Naive thymus-derived CD4-positive, alpha-beta T cell (primary cell): ENCODE measurements at regions not wholly inside any gene's neighbourhood (a gene's known extent, or its start where the extent isn't known, plus 50 kb on each side); places are given as distances from the start of the nearest gene placed in this dataset.

Experiments used
- ATAC-seq: fragments of 150-1000 bp; cut with Tn5 transposase; 2 replicates; pipeline ENCODE4 v1.10.0; 2021; ENCODE audit warnings: mild to moderate bottlenecking, moderate library complexity
- CTCF ChIA-PET: fragments of 350-600 bp; sonication (Branson Sonifier 250); formaldehyde crosslinking; loops from one replicate; lab custom pipeline; 2021; ENCODE audit warnings: antibody characterized with exemption; lab: Charles Lee
- POLR2A ChIA-PET: fragments of 350-600 bp; sonication (Branson Sonifier 250); formaldehyde crosslinking; loops from one replicate; lab custom pipeline; 2021; ENCODE audit warnings: antibody characterized with exemption, inconsistent platforms; lab: Charles Lee
- DNase-seq, 9 donors: peaks; one replicate each; pipeline versions ENCODE4 v3.0.0 to v3.0.0-alpha.2; 2020 to 2022; ENCODE audit warnings: mixed read lengths in 1 of 9
- H3K27ac ChIP-seq: one replicate; pipeline ENCODE4 v1.7.0; 2013; ENCODE audit warnings: mild to moderate bottlenecking, low read depth, low read length, moderate library complexity
- H3K27me3 ChIP-seq, 2 donors: one replicate each; pipeline ENCODE4 v1.7.0; 2013; ENCODE audit warnings: low read length in 2 of 2, mild to moderate bottlenecking in 2 of 2, moderate library complexity in 2 of 2; ENCODE audit not compliant: control insufficient read depth in 2 of 2, insufficient read depth in 2 of 2
- H3K36me3 ChIP-seq, 3 experiments: 1 replicate in 2 of 3; 2 replicates in 1 of 3; pipeline ENCODE4 v1.7.0; 2013; ENCODE audit warnings: low read length in 3 of 3, mild to moderate bottlenecking in 3 of 3, moderate library complexity in 1 of 3; ENCODE audit not compliant: insufficient read depth in 3 of 3, control insufficient read depth in 2 of 3
- H3K4me1 ChIP-seq, 2 donors: one replicate each; pipeline ENCODE4 v1.7.0; 2013; ENCODE audit warnings: low read length in 2 of 2, mild to moderate bottlenecking in 2 of 2, moderate library complexity in 1 of 2; ENCODE audit not compliant: control insufficient read depth in 2 of 2, insufficient read depth in 2 of 2
- H3K4me3 ChIP-seq: 2 replicates; pipeline ENCODE4 v1.7.0; 2013; ENCODE audit warnings: mild to moderate bottlenecking, low read length
- H3K9me3 ChIP-seq, 3 experiments: 1 replicate in 2 of 3; 2 replicates in 1 of 3; pipeline ENCODE4 v1.7.0; 2013; ENCODE audit warnings: low read length in 3 of 3; ENCODE audit not compliant: control insufficient read depth in 2 of 3
- H3K27ac Mint-ChIP-seq, 9 donors: one replicate each; pipeline ENCODE4 v1.8.0; 2020 to 2022; ENCODE audit warnings: mixed read lengths in 9 of 9, mild to moderate bottlenecking in 8 of 9, moderate library complexity in 5 of 9, inconsistent platforms in 2 of 9
- H3K27me3 Mint-ChIP-seq, 5 donors: one replicate each; pipeline ENCODE4 v1.8.0; 2021 to 2022; ENCODE audit warnings: mixed read lengths in 5 of 5, mild to moderate bottlenecking in 1 of 5
- H3K36me3 Mint-ChIP-seq, 5 donors: one replicate each; pipeline ENCODE4 v1.8.0; 2020 to 2022; ENCODE audit warnings: mixed read lengths in 5 of 5, mild to moderate bottlenecking in 3 of 5, inconsistent platforms in 1 of 5
- H3K4me1 Mint-ChIP-seq, 7 donors: one replicate each; pipeline ENCODE4 v1.8.0; 2020 to 2022; ENCODE audit warnings: mixed read lengths in 7 of 7, mild to moderate bottlenecking in 3 of 7, inconsistent platforms in 1 of 7
- H3K4me3 Mint-ChIP-seq, 10 donors: one replicate each; pipeline ENCODE4 v1.8.0; 2020 to 2022; ENCODE audit warnings: mild to moderate bottlenecking in 10 of 10, mixed read lengths in 10 of 10, moderate library complexity in 6 of 10, inconsistent platforms in 2 of 10
- H3K9me3 Mint-ChIP-seq, 11 donors: one replicate each; pipeline ENCODE4 v1.8.0; 2020 to 2022; ENCODE audit warnings: mixed read lengths in 11 of 11, mild to moderate bottlenecking in 4 of 11, inconsistent platforms in 1 of 11, moderate library complexity in 1 of 11
- intact Hi-C, 2 donors: fragments of 100-400 bp; cut with micrococcal nuclease; formaldehyde crosslinking; loops; one replicate each; pipeline ENCODE4 v1.15.1; 2023

DNA sequence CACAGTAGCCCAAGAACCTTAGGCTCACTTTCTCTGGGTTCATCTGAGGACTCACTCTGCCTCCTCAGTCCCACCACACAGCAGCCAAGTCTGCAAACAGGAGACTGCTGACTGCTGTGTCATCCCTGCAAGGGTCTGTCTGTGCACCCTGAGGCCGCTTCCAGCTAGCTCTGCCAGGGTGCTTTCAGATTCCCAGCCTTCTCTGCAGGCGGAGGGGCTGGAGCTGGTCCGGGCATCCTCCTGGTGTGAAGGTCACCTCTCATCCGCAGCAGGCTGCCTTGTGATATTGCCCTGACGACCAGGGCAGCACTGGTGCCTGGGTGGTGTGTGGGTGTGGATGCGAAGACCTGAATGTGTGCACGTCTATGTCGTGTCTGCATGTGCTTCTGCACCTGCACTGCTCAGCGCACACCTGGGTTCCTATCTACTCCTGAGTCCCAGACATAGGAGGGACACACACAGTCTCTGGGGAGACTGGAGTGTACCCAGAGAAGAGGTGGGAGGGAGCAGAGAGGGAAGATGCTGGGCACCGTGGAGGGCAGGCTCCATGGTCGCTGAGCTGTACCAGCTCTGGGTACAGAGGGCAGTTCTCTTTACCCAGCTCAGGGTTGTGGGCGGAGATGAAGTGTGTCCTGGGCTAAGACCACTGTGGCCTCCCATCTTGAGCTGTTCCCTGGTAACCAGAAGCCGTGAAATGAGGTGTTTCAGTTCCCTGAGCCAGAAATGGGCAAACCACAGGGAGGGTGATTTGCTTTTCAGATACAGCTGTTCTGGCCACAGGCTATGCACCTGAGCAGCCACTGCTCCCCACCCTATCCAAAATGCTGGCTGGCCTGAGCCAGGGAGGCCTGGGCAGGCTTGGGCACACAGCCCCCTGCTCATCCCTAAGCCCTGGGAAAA, 160.9 kb upstream of the CSF3R start:
- H3K27me3 ChIP-seq = peaks cover 0 to 3% of the 10 kb centered on the region in 2 donors
- Mint-ChIP-seq H3K9me3 (no peaks in the 10 kb centered on the region), H3K4me1 (no peaks in the 10 kb centered on the region), H3K36me3 (no peaks in the 10 kb centered on the region), H3K27ac (no peak overlapping the region), H3K27me3 (peaks cover 5 to 28% (median 20%) of the 10 kb centered on the region in 5 donors), H3K4me3 (no peak overlapping the region)
- H3K4me1 ChIP-seq = no peaks in the 10 kb centered on the region
- no peak overlapping the region for H3K27ac ChIP-seq
- no peaks in the 10 kb centered on the region for H3K9me3 ChIP-seq
- ATAC-seq = no peak
- CTCF ChIA-PET = no interaction called here
- intact Hi-C loops = no loop called here
- POLR2A ChIA-PET = no interaction called here
- H3K4me3 ChIP-seq = no peak overlapping the region
- H3K36me3 ChIP-seq = no peaks in the 10 kb centered on the region
- no peak for DNase-seq

GRCh38 chr1:36642802-36643201, 160.1 kb upstream of the CSF3R start:
- Mint-ChIP-seq H3K4me3 (no peak overlapping the region), H3K9me3 (peaks cover 0 to 1% (median 0%) of the 10 kb centered on the region in 11 donors), H3K27ac (no peak overlapping the region), H3K36me3 (no peaks in the 10 kb centered on the region), H3K27me3 (peaks cover 6 to 28% (median 21%) of the 10 kb centered on the region in 5 donors), H3K4me1 (no peaks in the 10 kb centered on the region)
- no peaks in the 10 kb centered on the region for H3K4me1 ChIP-seq
- DNase-seq (no peak), ATAC-seq (no peak)
- ChIA-PET CTCF (no interaction called here), POLR2A (no interaction called here)
- H3K27me3 ChIP-seq = peaks cover 0 to 3% of the 10 kb centered on the region in 2 donors
- no peaks in the 10 kb centered on the region for H3K9me3 ChIP-seq
- no peak overlapping the region for H3K27ac ChIP-seq
- no peak overlapping the region for H3K4me3 ChIP-seq
- H3K36me3 ChIP-seq = no peaks in the 10 kb centered on the region
- intact Hi-C loops = no loop called here

- DNase-seq (no peak), ATAC-seq (no peak)
- Histone ChIP-seq H3K4me1 (no peaks in the 10 kb centered on the region), H3K36me3 (no peaks in the 10 kb centered on the region), H3K4me3 (no peak overlapping the region), H3K27ac (no peak overlapping the region), H3K27me3 (peaks cover 0 to 3% of the 10 kb centered on the region in 2 donors), H3K9me3 (no peaks in the 10 kb centered on the region)
- Mint-ChIP-seq H3K36me3 (no peaks in the 10 kb centered on the region), H3K4me3 (no peak overlapping the region), H3K4me1 (no peaks in the 10 kb centered on the region), H3K9me3 (peaks cover 0 to 1% (median 0%) of the 10 kb centered on the region in 11 donors), H3K27me3 (peaks cover 6 to 29% (median 18%) of the 10 kb centered on the region in 5 donors), H3K27ac (no peak overlapping the region)
- ChIA-PET CTCF (no interaction called here), POLR2A (no interaction called here)
- intact Hi-C loops = no loop called here
Observed at GRCh38 chr1:36641776-36642175, 159.1 kb upstream of the CSF3R start.

- Mint-ChIP-seq H3K27ac (no peak overlapping the region), H3K4me3 (no peak overlapping the region), H3K27me3 (peaks cover 2 to 25% (median 17%) of the 10 kb centered on the region in 5 donors), H3K36me3 (no peaks in the 10 kb centered on the region), H3K4me1 (no peaks in the 10 kb centered on the region), H3K9me3 (peaks cover 0 to 1% (median 0%) of the 10 kb centered on the region in 11 donors)
- Histone ChIP-seq H3K4me1 (no peaks in the 10 kb centered on the region), H3K27ac (no peak overlapping the region), H3K27me3 (peaks cover 0 to 3% of the 10 kb centered on the region in 2 donors), H3K4me3 (no peak overlapping the region), H3K9me3 (no peaks in the 10 kb centered on the region), H3K36me3 (no peaks in the 10 kb centered on the region)
- ChIA-PET POLR2A (no interaction called here), CTCF (interaction anchor here (1.0 kb wide), 1 partner anchor 28 kb away, joined by 3 read pairs; no protein-coding TSS in a partner anchor)
- intact Hi-C loops = no loop called here
- no peak for DNase-seq
- no peak for ATAC-seq
Observed at GRCh38 chr1:36639461-36639860, 156.7 kb upstream of the CSF3R start.

GRCh38 chr1:36638268-36638667, 155.6 kb upstream of the CSF3R start:
- Histone ChIP-seq H3K4me1 (no peaks in the 10 kb centered on the region), H3K36me3 (no peaks in the 10 kb centered on the region), H3K27me3 (peaks cover 0 to 3% of the 10 kb centered on the region in 2 donors), H3K27ac (no peak overlapping the region), H3K4me3 (no peak overlapping the region), H3K9me3 (no peaks in the 10 kb centered on the region)
- no peaks in the 10 kb centered on the region for H3K4me1 Mint-ChIP-seq
- no peak overlapping the region for H3K4me3 Mint-ChIP-seq
- ChIA-PET POLR2A (no interaction called here), CTCF (no interaction called here)
- intact Hi-C loops = no loop called here
- no peak overlapping the region for H3K27ac Mint-ChIP-seq
- H3K36me3 Mint-ChIP-seq = no peaks in the 10 kb centered on the region
- ATAC-seq (no peak), DNase-seq (no peak)
- peaks cover 0 to 4% (median 0%) of the 10 kb centered on the region in 11 donors for H3K9me3 Mint-ChIP-seq
- H3K27me3 Mint-ChIP-seq = peaks cover 4 to 25% (median 15%) of the 10 kb centered on the region in 5 donors

- Histone ChIP-seq H3K27ac (no peak overlapping the region), H3K27me3 (peaks cover 0 to 3% of the 10 kb centered on the region in 2 donors), H3K4me1 (no peaks in the 10 kb centered on the region), H3K9me3 (no peaks in the 10 kb centered on the region), H3K36me3 (no peaks in the 10 kb centered on the region), H3K4me3 (no peak overlapping the region)
- ATAC-seq = no peak
- Mint-ChIP-seq H3K4me1 (no peaks in the 10 kb centered on the region), H3K4me3 (no peak overlapping the region), H3K9me3 (peaks cover 0 to 4% (median 0%) of the 10 kb centered on the region in 11 donors), H3K36me3 (no peaks in the 10 kb centered on the region), H3K27ac (no peak overlapping the region), H3K27me3 (peaks cover 4 to 29% (median 13%) of the 10 kb centered on the region in 5 donors)
- ChIA-PET CTCF (no interaction called here), POLR2A (no interaction called here)
- DNase-seq = no peak
- intact Hi-C loops = no loop called here
Observed at GRCh38 chr1:36636206-36636605, 153.5 kb upstream of the CSF3R start.

DNA sequence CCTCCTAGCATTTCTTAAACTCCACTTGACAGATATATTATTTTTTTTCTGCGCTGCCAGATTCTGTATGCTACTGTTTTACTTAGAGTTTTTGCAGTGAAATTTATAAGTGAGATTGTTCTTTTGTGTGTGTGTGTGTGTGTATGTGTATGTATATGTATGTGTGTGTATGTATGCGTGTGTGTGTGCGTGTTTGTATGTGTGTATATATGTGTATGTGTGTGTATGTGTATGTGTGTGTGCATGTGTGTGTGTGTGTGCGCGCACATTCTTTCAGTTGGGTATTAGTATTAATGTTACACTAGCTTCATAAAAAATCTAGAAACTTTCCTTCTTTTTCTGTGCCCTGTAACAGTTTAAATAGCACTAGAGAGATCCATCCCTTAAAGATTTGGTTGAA, 152.6 kb upstream of the CSF3R start:
- Mint-ChIP-seq H3K36me3 (no peaks in the 10 kb centered on the region), H3K9me3 (peaks cover 0 to 4% (median 0%) of the 10 kb centered on the region in 11 donors), H3K4me3 (no peak overlapping the region), H3K27me3 (peaks cover 4 to 24% (median 13%) of the 10 kb centered on the region in 5 donors), H3K4me1 (no peaks in the 10 kb centered on the region), H3K27ac (no peak overlapping the region)
- Histone ChIP-seq H3K4me3 (no peak overlapping the region), H3K27me3 (no peaks in the 10 kb centered on the region), H3K9me3 (no peaks in the 10 kb centered on the region), H3K4me1 (no peaks in the 10 kb centered on the region), H3K27ac (no peak overlapping the region), H3K36me3 (no peaks in the 10 kb centered on the region)
- intact Hi-C loops = no loop called here
- ATAC-seq = no peak
- ChIA-PET CTCF (no interaction called here), POLR2A (no interaction called here)
- DNase-seq = no peak
